Endodermal cell (in vitro differentiated cells): ENCODE measurements at regions not wholly inside any gene's neighbourhood (a gene's known extent, or its start where the extent isn't known, plus 50 kb on each side); places are given as distances from the start of the nearest gene placed in this dataset.

Source experiments
- DNase-seq: peaks from one replicate; pipeline ENCODE4 v3.0.0-alpha.2; 2017
- H3K27ac ChIP-seq: 2 replicates; pipeline ENCODE4 v1.5.1; 2013; ENCODE audit warnings: mild to moderate bottlenecking, low read depth, low read length, moderate library complexity
- H3K27me3 ChIP-seq: 2 replicates; pipeline ENCODE4 v1.6.1; 2013; ENCODE audit warnings: mild to moderate bottlenecking, low read length, moderate library complexity; ENCODE audit not compliant: insufficient read depth, control insufficient read depth, poor library complexity, severe bottlenecking
- H3K36me3 ChIP-seq: 2 replicates; pipeline ENCODE4 v1.7.0; 2013; ENCODE audit warnings: mild to moderate bottlenecking, low read length, moderate library complexity; ENCODE audit not compliant: control insufficient read depth, insufficient read depth
- H3K4me1 ChIP-seq: one replicate; pipeline ENCODE4 v1.7.0; 2013; ENCODE audit warnings: low read length; ENCODE audit not compliant: control insufficient read depth, insufficient read depth
- H3K4me3 ChIP-seq: 2 replicates; pipeline ENCODE4 v1.5.1; 2013; ENCODE audit warnings: mild to moderate bottlenecking, low read length, moderate library complexity
- H3K9ac ChIP-seq: 2 replicates; pipeline ENCODE4 v1.6.1; 2013; ENCODE audit warnings: mild to moderate bottlenecking, low read length, moderate library complexity; ENCODE audit not compliant: poor library complexity, severe bottlenecking; ENCODE audit errors: extremely low read depth
- H3K9me3 ChIP-seq: 2 replicates; pipeline ENCODE4 v1.6.1; 2013; ENCODE audit warnings: mild to moderate bottlenecking, low read length, moderate library complexity; ENCODE audit not compliant: control insufficient read depth
- H3K27ac Mint-ChIP-seq: 2 replicates; pipeline ENCODE4 v1.8.0; 2020; ENCODE audit warnings: mixed read lengths
- H3K27me3 Mint-ChIP-seq: 2 replicates; pipeline ENCODE4 v1.8.0; 2021; ENCODE audit warnings: mild to moderate bottlenecking, mixed read lengths; ENCODE audit not compliant: insufficient read depth
- H3K36me3 Mint-ChIP-seq: 2 replicates; pipeline ENCODE4 v1.8.0; 2020; ENCODE audit warnings: low read depth, mixed read lengths
- H3K4me1 Mint-ChIP-seq: 2 replicates; pipeline ENCODE4 v1.8.0; 2020; ENCODE audit warnings: mixed read lengths
- H3K4me3 Mint-ChIP-seq: 2 replicates; pipeline ENCODE4 v1.8.0; 2020; ENCODE audit warnings: mild to moderate bottlenecking, moderate library complexity, mixed read lengths
- H3K9me3 Mint-ChIP-seq: 2 replicates; pipeline ENCODE4 v1.8.0; 2020; ENCODE audit warnings: mild to moderate bottlenecking, mixed read lengths
- CTCF ChIP-seq: fragments of 200-600 bp; sonication (generic); conservative IDR thresholded peaks from 2 replicates; pipeline ENCODE4 v1.5.0; 2021; ENCODE audit warnings: antibody characterized with exemption, mild to moderate bottlenecking
- WGBS, 2 experiments: methylation state at CpG; one replicate each; pipeline versions ENCODE4 v1.1.5 to v1.1.7; 2013; ENCODE audit warnings: missing lambda C conversion rate in 2 of 2, mixed read lengths in 1 of 2; ENCODE audit not compliant: insufficient coverage in 1 of 2, insufficient read length in 1 of 2; 5-methylcytosine and 5-hydroxymethylcytosine counted together

- Histone ChIP-seq H3K36me3 (no peaks in the 10 kb centered on the region), H3K4me3 (no peak overlapping the region), H3K9me3 (no peaks in the 10 kb centered on the region), H3K27ac (no peak overlapping the region), H3K9ac (no peak overlapping the region), H3K4me1 (no peaks in the 10 kb centered on the region), H3K27me3 (no peaks in the 10 kb centered on the region)
- Mint-ChIP-seq H3K27me3 (peaks cover 8% of the 10 kb centered on the region), H3K36me3 (no peaks in the 10 kb centered on the region), H3K27ac (no peak overlapping the region), H3K4me1 (no peaks in the 10 kb centered on the region), H3K9me3 (peaks cover 6% of the 10 kb centered on the region), H3K4me3 (no peak overlapping the region)
- no peak for TF ChIP-seq CTCF
- WGBS, 2 experiments: 86 to 87% methylated on average over 7 of the region's 7 CpGs
- no peak for DNase-seq
These were observed 248.9 kb upstream of the MKI67 start for GRCh38 chr10:128375171-128375570.

- no peak for DNase-seq
- WGBS, 2 experiments: 91 to 93% methylated on average over 6 to 9 of the region's 9 CpGs
- no peaks in the 10 kb centered on the region for H3K4me1 Mint-ChIP-seq
- Histone ChIP-seq H3K4me3 (no peak overlapping the region), H3K9me3 (no peaks in the 10 kb centered on the region), H3K9ac (no peak overlapping the region), H3K27me3 (no peaks in the 10 kb centered on the region), H3K27ac (no peak overlapping the region), H3K36me3 (no peaks in the 10 kb centered on the region), H3K4me1 (no peaks in the 10 kb centered on the region)
- H3K4me3 Mint-ChIP-seq: no peak overlapping the region
- no peak overlapping the region for H3K27ac Mint-ChIP-seq
- H3K36me3 Mint-ChIP-seq: no peaks in the 10 kb centered on the region
- peaks cover 6% of the 10 kb centered on the region for H3K9me3 Mint-ChIP-seq
- H3K27me3 Mint-ChIP-seq: peaks cover 8% of the 10 kb centered on the region
- no peak for TF ChIP-seq CTCF
These were observed 251.3 kb upstream of the MKI67 start for GRCh38 chr10:128377364-128377987.

GRCh38 chr10:128377988-128378387, 251.8 kb upstream of the MKI67 start:
- Mint-ChIP-seq H3K27me3 (peaks cover 6% of the 10 kb centered on the region), H3K9me3 (peaks cover 6% of the 10 kb centered on the region), H3K4me3 (no peak overlapping the region), H3K36me3 (no peaks in the 10 kb centered on the region), H3K27ac (no peak overlapping the region), H3K4me1 (no peaks in the 10 kb centered on the region)
- no peak for TF ChIP-seq CTCF
- H3K27me3 ChIP-seq: no peaks in the 10 kb centered on the region
- no peaks in the 10 kb centered on the region for H3K4me1 ChIP-seq
- 87 to 100% methylated on average over 2 to 3 of the region's 3 CpGs for WGBS, 2 experiments
- no peak overlapping the region for H3K27ac ChIP-seq
- no peak overlapping the region for H3K9ac ChIP-seq
- DNase-seq: no peak
- no peaks in the 10 kb centered on the region for H3K9me3 ChIP-seq
- no peak overlapping the region for H3K4me3 ChIP-seq
- no peaks in the 10 kb centered on the region for H3K36me3 ChIP-seq
